Choroid plexus epithelial cell (primary cell): ENCODE measurements at regions not wholly inside any gene's neighbourhood (a gene's known extent, or its start where the extent isn't known, plus 50 kb on each side); places are given as distances from the start of the nearest gene placed in this dataset.

Experiments
- DNase-seq: peaks from one replicate; pipeline ENCODE4 v3.0.0-alpha.2; 2010; ENCODE audit warnings: low read depth
- H3K4me3 ChIP-seq: 2 replicates; pipeline ENCODE4 v1.5.1; 2011; ENCODE audit warnings: low read depth, mild to moderate bottlenecking, control low read depth, low read length, moderate library complexity
- TF ChIP-seq, protein P1 (sequence below): conservative IDR thresholded peaks from 2 replicates; pipeline ENCODE4 v1.5.1; 2011; ENCODE audit warnings: low read depth, mild to moderate bottlenecking, control low read depth, inconsistent platforms, low read length, moderate library complexity

DNA sequence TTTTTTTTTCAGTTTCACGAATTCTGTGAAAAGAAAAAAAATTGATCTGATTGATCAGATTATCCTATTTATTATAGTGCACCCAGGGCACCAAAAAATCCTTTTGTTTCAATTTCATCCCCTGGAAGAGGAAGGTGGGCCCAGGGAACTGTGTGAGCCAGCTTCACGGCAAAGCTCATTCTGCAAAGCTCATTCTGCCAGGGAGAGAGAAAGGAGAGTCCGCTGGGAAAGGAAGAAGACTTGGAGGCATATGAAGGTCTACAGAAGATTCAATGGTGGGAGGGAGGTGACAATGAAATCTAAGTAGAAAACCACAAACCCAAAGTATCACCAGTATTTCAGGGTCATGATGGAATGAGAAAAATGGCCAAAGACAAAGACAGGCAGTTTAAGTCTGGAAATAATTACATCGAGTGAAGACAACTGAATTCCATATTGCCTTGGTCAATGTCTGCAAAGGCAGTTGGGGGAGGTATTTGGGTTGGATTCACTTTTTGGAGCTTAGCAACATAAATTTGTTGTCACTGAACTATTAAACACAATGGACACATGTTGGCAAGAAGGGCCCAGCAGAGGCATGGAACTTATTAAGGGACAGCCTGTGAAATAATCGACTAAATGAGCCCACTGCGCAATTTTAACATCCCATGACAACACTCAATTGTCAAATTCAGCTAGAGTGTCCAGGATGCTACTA lies 587.8 kb upstream of the MKI67 start:
- no peak overlapping the region for H3K4me3 ChIP-seq
- no peak for DNase-seq
- TF ChIP-seq, protein P1, sequence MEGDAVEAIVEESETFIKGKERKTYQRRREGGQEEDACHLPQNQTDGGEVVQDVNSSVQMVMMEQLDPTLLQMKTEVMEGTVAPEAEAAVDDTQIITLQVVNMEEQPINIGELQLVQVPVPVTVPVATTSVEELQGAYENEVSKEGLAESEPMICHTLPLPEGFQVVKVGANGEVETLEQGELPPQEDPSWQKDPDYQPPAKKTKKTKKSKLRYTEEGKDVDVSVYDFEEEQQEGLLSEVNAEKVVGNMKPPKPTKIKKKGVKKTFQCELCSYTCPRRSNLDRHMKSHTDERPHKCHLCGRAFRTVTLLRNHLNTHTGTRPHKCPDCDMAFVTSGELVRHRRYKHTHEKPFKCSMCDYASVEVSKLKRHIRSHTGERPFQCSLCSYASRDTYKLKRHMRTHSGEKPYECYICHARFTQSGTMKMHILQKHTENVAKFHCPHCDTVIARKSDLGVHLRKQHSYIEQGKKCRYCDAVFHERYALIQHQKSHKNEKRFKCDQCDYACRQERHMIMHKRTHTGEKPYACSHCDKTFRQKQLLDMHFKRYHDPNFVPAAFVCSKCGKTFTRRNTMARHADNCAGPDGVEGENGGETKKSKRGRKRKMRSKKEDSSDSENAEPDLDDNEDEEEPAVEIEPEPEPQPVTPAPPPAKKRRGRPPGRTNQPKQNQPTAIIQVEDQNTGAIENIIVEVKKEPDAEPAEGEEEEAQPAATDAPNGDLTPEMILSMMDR = no peak

- DNase-seq = no peak
- no peak overlapping the region for H3K4me3 ChIP-seq
- TF ChIP-seq, protein P1 = no peak
These were observed 588.6 kb upstream of the MKI67 start for GRCh38 chr10:128714644-128715415.

DNA sequence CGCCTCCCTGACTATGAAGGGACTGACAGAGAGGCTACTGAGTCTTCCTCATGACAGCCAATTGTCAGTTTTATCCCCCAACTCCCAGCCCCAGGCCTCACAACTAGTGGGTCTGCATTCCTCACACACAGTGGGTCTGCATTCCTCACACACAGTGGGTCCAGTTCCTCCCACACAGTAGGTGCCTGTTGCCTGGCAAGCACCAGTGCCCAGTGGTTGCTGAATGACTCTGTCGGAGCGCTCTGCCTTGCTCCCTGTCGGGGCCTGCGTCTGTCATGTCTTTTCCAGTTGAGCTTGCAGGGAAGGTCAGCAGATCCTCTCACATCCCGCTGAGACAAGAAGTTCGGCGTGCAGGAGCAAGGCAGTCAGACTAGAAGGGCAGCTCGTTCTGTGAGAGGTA lies 590.0 kb upstream of the MKI67 start:
- no peak for DNase-seq
- no peak overlapping the region for H3K4me3 ChIP-seq
- TF ChIP-seq, protein P1 = no peak

GRCh38 chr10:128721963-128722445 lies 595.8 kb upstream of the MKI67 start:
- no peak for DNase-seq
- H3K4me3 ChIP-seq = no peak overlapping the region
- TF ChIP-seq, protein P1 = no peak

- TF ChIP-seq, protein P1 = no peak
- H3K4me3 ChIP-seq = no peak overlapping the region
- DNase-seq = no peak
These were observed 596.7 kb upstream of the MKI67 start for GRCh38 chr10:128722947-128723346.

GRCh38 chr10:128723631-128724205 lies 597.5 kb upstream of the MKI67 start:
- TF ChIP-seq, protein P1 = no peak
- DNase-seq = no peak
- H3K4me3 ChIP-seq = no peak overlapping the region
